Right lobe of liver (tissue), 4 donors: ENCODE measurements at regions not wholly inside any gene's neighbourhood (a gene's known extent, or its start where the extent isn't known, plus 50 kb on each side); places are given as distances from the start of the nearest gene placed in this dataset.

Source experiments
- POLR2A ChIP-seq: fragments of 450-650 bp; IDR thresholded peaks from one replicate; pipeline ENCODE4 v1.6.1; 2017; ENCODE audit warnings: antibody characterized with exemption, mild to moderate bottlenecking
- TF ChIP-seq, protein P1 (sequence below), 4 donors: fragments of 200-600 bp in 3 of 4; fragments of 450-650 bp in 1 of 4; IDR thresholded peaks; one replicate each; pipeline versions ENCODE4 v1.5.1 to v1.8.0; 2016 to 2022; ENCODE audit warnings: antibody characterized with exemption in 4 of 4, mild to moderate bottlenecking in 2 of 4
- donor health status: DM: no; HTN: no; CAD: no.
- donor health status: DM: no; HTN: no; CAD: no.
- donor health status: DM: no; HTN: yes; CAD: no.

- no peak for TF ChIP-seq POLR2A
- TF ChIP-seq, protein P1, sequence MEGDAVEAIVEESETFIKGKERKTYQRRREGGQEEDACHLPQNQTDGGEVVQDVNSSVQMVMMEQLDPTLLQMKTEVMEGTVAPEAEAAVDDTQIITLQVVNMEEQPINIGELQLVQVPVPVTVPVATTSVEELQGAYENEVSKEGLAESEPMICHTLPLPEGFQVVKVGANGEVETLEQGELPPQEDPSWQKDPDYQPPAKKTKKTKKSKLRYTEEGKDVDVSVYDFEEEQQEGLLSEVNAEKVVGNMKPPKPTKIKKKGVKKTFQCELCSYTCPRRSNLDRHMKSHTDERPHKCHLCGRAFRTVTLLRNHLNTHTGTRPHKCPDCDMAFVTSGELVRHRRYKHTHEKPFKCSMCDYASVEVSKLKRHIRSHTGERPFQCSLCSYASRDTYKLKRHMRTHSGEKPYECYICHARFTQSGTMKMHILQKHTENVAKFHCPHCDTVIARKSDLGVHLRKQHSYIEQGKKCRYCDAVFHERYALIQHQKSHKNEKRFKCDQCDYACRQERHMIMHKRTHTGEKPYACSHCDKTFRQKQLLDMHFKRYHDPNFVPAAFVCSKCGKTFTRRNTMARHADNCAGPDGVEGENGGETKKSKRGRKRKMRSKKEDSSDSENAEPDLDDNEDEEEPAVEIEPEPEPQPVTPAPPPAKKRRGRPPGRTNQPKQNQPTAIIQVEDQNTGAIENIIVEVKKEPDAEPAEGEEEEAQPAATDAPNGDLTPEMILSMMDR (IDR thresholded peaks at IDR 0.05): no peak
Observed at GRCh38 chr9:79080536-79080935, 491.2 kb upstream of the TLE4 start.
